ENCODE measurements at regions not wholly inside any gene's neighbourhood (a gene's known extent, or its start where the extent isn't known, plus 50 kb on each side); places are given as distances from the start of the nearest gene placed in this dataset.

GRCh38 chr14:103246070-103246469 is 88.0 kb upstream of the EIF5 start:
- TF ChIP-seq ZNF341 (tag by site-specific recombination; IDR thresholded peaks at IDR 0.05; ENCODE audit: low read depth) (no peak), ZNF585B (tag by site-specific recombination; IDR thresholded peaks at IDR 0.05) (no peak), KLF10 (tag by site-specific recombination; IDR thresholded peaks at IDR 0.05) (no peak), CTCF (tag by site-specific recombination; IDR thresholded peaks at IDR 0.05) (no peak)

Measured in HEK293 (cell line).